ENCODE measurements at regions not wholly inside any gene's neighbourhood (a gene's known extent, or its start where the extent isn't known, plus 50 kb on each side); places are given as distances from the start of the nearest gene placed in this dataset.

GRCh38 chr7:136309407-136309806 is 332.2 kb upstream of the MTPN start:
- H2AFZ ChIP-seq (replicated peaks; ENCODE audit: low read length, poor library complexity), result no peak overlapping the region
- DNase-seq, result no peak
- no peak overlapping the region for H2AK5ac ChIP-seq (ENCODE audit: low read depth, low read length)
- no peak overlapping the region for H4K91ac ChIP-seq (ENCODE audit: insufficient read depth, low read depth, low read length)
- H3K56ac ChIP-seq (ENCODE audit: extremely low read depth, insufficient read depth, low read length), result no peak overlapping the region
- intact Hi-C loops (cut with micrococcal nuclease), result no loop called here
- no peaks in the 10 kb centered on the region for H3K9me3 ChIP-seq (ENCODE audit: control insufficient read depth, insufficient read depth, low read length)
- no peaks in the 10 kb centered on the region for H3K4me1 ChIP-seq (ENCODE audit: control insufficient read depth, insufficient read depth, low read length)
- no peaks in the 10 kb centered on the region for H3K27me3 ChIP-seq (ENCODE audit: control insufficient read depth, insufficient read depth, low read length)
- H2BK5ac ChIP-seq (ENCODE audit: low read depth, low read length, poor library complexity, severe bottlenecking), result no peak overlapping the region
- no peak overlapping the region for H2BK120ac ChIP-seq (ENCODE audit: low read depth, low read length)
- H3K4me3 ChIP-seq (ENCODE audit: insufficient read depth, low read depth, low read length), result no peak overlapping the region
- TF ChIP-seq POLR2A (IDR thresholded peaks at IDR 0.05; ENCODE audit: low read depth, low read length), result no peak
- no peak for TF ChIP-seq USF2 (IDR thresholded peaks at IDR 0.05; ENCODE audit: low read depth, low read length)
- no peak for TF ChIP-seq MAFK (IDR thresholded peaks at IDR 0.05; ENCODE audit: low read depth, low read length)
- TF ChIP-seq MAZ (IDR thresholded peaks at IDR 0.05; ENCODE audit: borderline replicate concordance, low read depth, low read length), result no peak
- TF ChIP-seq MXI1 (IDR thresholded peaks at IDR 0.05; ENCODE audit: borderline replicate concordance, low read depth, low read length), result no peak
- TF ChIP-seq RFX5 (IDR thresholded peaks at IDR 0.05; ENCODE audit: low read depth, low read length), result no peak
- TF ChIP-seq CEBPB (IDR thresholded peaks at IDR 0.05; ENCODE audit: low read depth, low read length), result no peak
- TF ChIP-seq CHD1 (IDR thresholded peaks at IDR 0.05; ENCODE audit: low read depth, low read length), result no peak
- TF ChIP-seq BHLHE40 (IDR thresholded peaks at IDR 0.05; ENCODE audit: low read depth, low read length), result no peak
- no peak for TF ChIP-seq CTCF (conservative IDR thresholded peaks at IDR 0.05; ENCODE audit: low read depth, low read length)
- TF ChIP-seq ELK1 (IDR thresholded peaks at IDR 0.05; ENCODE audit: borderline replicate concordance, low read depth, low read length), result no peak
- no peak for TF ChIP-seq FOS (IDR thresholded peaks at IDR 0.05; ENCODE audit: low read depth, low read length)
- TF ChIP-seq SMC3 (IDR thresholded peaks at IDR 0.05; ENCODE audit: low read depth, low read length), result no peak
- TF ChIP-seq RAD21 (IDR thresholded peaks at IDR 0.05; ENCODE audit: low read length), result no peak
- no peak for TF ChIP-seq NFE2L2 (IDR thresholded peaks at IDR 0.05; ENCODE audit: low read depth, low read length)
- no peak for TF ChIP-seq RCOR1 (IDR thresholded peaks at IDR 0.05; ENCODE audit: insufficient replicate concordance, low read length)
- in situ Hi-C loops (cut with MboI; ENCODE audit: low sequenced_read_pairs), result no loop called here
- WGBS, 2 experiments (ENCODE audit: extremely low coverage in 2 of 2, insufficient read length in 1 of 2), result no CpG with 5 or more reads among the region's 1 CpG
- H3K36me3 ChIP-seq (ENCODE audit: control insufficient read depth, insufficient read depth, low read length), result no peaks in the 10 kb centered on the region
- dilution Hi-C loops (cut with HindIII; ENCODE audit: low sequenced_read_pairs, unreplicated experiment), result no loop called here
- ChIA-PET POLR2A (ENCODE audit: unreplicated experiment) (no interaction called here), CTCF (no interaction called here)
- no peak overlapping the region for H4K5ac ChIP-seq (ENCODE audit: low read depth, low read length)
- no peaks in the 10 kb centered on the region for H3K79me1 ChIP-seq (ENCODE audit: low read depth in 1 of 2, low read length in 2 of 2)
- no peak overlapping the region for H3K18ac ChIP-seq (ENCODE audit: low read depth, low read length)
- no peak overlapping the region for H2BK20ac ChIP-seq (ENCODE audit: low read depth, low read length)
- no peaks in the 10 kb centered on the region for H4K20me1 ChIP-seq (ENCODE audit: insufficient read depth, low read length)
- no peaks in the 10 kb centered on the region for H3K9me1 ChIP-seq (ENCODE audit: insufficient read depth, low read length)
- no peak overlapping the region for H2BK15ac ChIP-seq (ENCODE audit: low read depth, low read length)
- no peak overlapping the region for H3K23ac ChIP-seq (ENCODE audit: low read depth, low read length)
- no peak overlapping the region for H2AK9ac ChIP-seq (replicated peaks; ENCODE audit: low read depth, low read length, poor library complexity)
- ATAC-seq (ENCODE audit: low read depth), result no peak
- H3K4ac ChIP-seq (ENCODE audit: low read depth, low read length), result no peak overlapping the region
- H3K14ac ChIP-seq (replicated peaks; ENCODE audit: low read depth, low read length), result no peak overlapping the region
- H4K8ac ChIP-seq (ENCODE audit: low read depth in 2 of 2, low read length in 2 of 2), result no peak overlapping the region
- H3K9ac ChIP-seq (ENCODE audit: low read depth, low read length), result no peak overlapping the region
- no peak overlapping the region for H3K4me2 ChIP-seq (ENCODE audit: low read depth, low read length)
- no peak overlapping the region for H3K27ac ChIP-seq (ENCODE audit: insufficient read depth, low read length)
- BruUV-seq (replicated peaks), result no TSS peak
